ENCODE measurements at regions not wholly inside any gene's neighbourhood (a gene's known extent, or its start where the extent isn't known, plus 50 kb on each side); places are given as distances from the start of the nearest gene placed in this dataset.
"Not testable (repeated sequence)": the region's sequence is repeated elsewhere in the genome, so short reads cannot be mapped to it uniquely, and the experiment has no call there.

- Histone ChIP-seq H3K9me3 (no peaks in the 10 kb centered on the region), H3K4me1 (ENCODE audit: control insufficient read depth in 1 of 2, insufficient read depth in 1 of 2, low read depth in 1 of 2, low read length in 1 of 2) (no peaks in the 10 kb centered on the region), H3K36me3 (no peaks in the 10 kb centered on the region), H3K4me3 (ENCODE audit: low read depth in 1 of 2, low read length in 1 of 2) (no peak overlapping the region), H3K27ac (no peak overlapping the region), H3K27me3 (no peaks in the 10 kb centered on the region)
- no peak for TF ChIP-seq CTCF (IDR thresholded peaks at IDR 0.05)
Measured at GRCh38 chr16:26982422-26982821, 84.3 kb upstream of the C16orf82 start.

- Histone ChIP-seq H3K36me3 (no peaks in the 10 kb centered on the region), H3K27me3 (no peaks in the 10 kb centered on the region), H3K4me3 (ENCODE audit: low read depth in 1 of 2, low read length in 1 of 2) (no peak overlapping the region), H3K27ac (no peak overlapping the region), H3K9me3 (no peaks in the 10 kb centered on the region), H3K4me1 (ENCODE audit: control insufficient read depth in 1 of 2, insufficient read depth in 1 of 2, low read depth in 1 of 2, low read length in 1 of 2) (no peaks in the 10 kb centered on the region)
- no peak for TF ChIP-seq CTCF (IDR thresholded peaks at IDR 0.05)
Measured at GRCh38 chr16:26983426-26983825, 83.3 kb upstream of the C16orf82 start.

GRCh38 chr16:26985100-26986065, 81.3 kb upstream of the C16orf82 start:
- Histone ChIP-seq H3K27ac (no peak overlapping the region), H3K9me3 (no peaks in the 10 kb centered on the region), H3K27me3 (no peaks in the 10 kb centered on the region), H3K4me3 (ENCODE audit: low read depth in 1 of 2, low read length in 1 of 2) (no peak overlapping the region), H3K4me1 (ENCODE audit: control insufficient read depth in 1 of 2, insufficient read depth in 1 of 2, low read depth in 1 of 2, low read length in 1 of 2) (no peaks in the 10 kb centered on the region), H3K36me3 (no peaks in the 10 kb centered on the region)
- no peak for TF ChIP-seq CTCF (IDR thresholded peaks at IDR 0.05)

GRCh38 chr16:26987597-26988010, 79.1 kb upstream of the C16orf82 start:
- TF ChIP-seq CTCF (IDR thresholded peaks at IDR 0.05) = no peak
- Histone ChIP-seq H3K4me1 (ENCODE audit: control insufficient read depth in 1 of 2, insufficient read depth in 1 of 2, low read depth in 1 of 2, low read length in 1 of 2) (no peaks in the 10 kb centered on the region), H3K9me3 (no peaks in the 10 kb centered on the region), H3K4me3 (ENCODE audit: low read depth in 1 of 2, low read length in 1 of 2) (no peak overlapping the region), H3K27me3 (no peaks in the 10 kb centered on the region), H3K27ac (no peak overlapping the region), H3K36me3 (no peaks in the 10 kb centered on the region)

- Histone ChIP-seq H3K9me3 (no peaks in the 10 kb centered on the region), H3K4me1 (ENCODE audit: control insufficient read depth in 1 of 2, insufficient read depth in 1 of 2, low read depth in 1 of 2, low read length in 1 of 2) (no peaks in the 10 kb centered on the region), H3K4me3 (ENCODE audit: low read depth in 1 of 2, low read length in 1 of 2) (no peak overlapping the region)
Measured at GRCh38 chr16:26988186-26988585, 78.5 kb upstream of the C16orf82 start.

GRCh38 chr16:26990384-26991120, 76.2 kb upstream of the C16orf82 start:
- H3K36me3 ChIP-seq; H3K9me3 ChIP-seq; H3K27me3 ChIP-seq; H3K27ac ChIP-seq; H3K4me1 ChIP-seq (ENCODE audit: control insufficient read depth in 1 of 2, insufficient read depth in 1 of 2, low read depth in 1 of 2, low read length in 1 of 2); H3K4me3 ChIP-seq (ENCODE audit: low read depth in 1 of 2, low read length in 1 of 2): not testable (repeated sequence)

More at GRCh38 chr16:26988186-26988585, 78.5 kb upstream of the C16orf82 start:
- H3K36me3 ChIP-seq = no peaks in the 10 kb centered on the region
- no peak overlapping the region for H3K27ac ChIP-seq
- H3K27me3 ChIP-seq = no peaks in the 10 kb centered on the region
- no peak for TF ChIP-seq CTCF (IDR thresholded peaks at IDR 0.05)

Data from neutrophil (primary cell).